WI38 (cell line): ENCODE measurements at regions not wholly inside any gene's neighbourhood (a gene's known extent, or its start where the extent isn't known, plus 50 kb on each side); places are given as distances from the start of the nearest gene placed in this dataset.

Source experiments
- H3K4me3 ChIP-seq: 2 replicates; pipeline ENCODE4 v1.5.1; 2011; ENCODE audit warnings: low read depth, mild to moderate bottlenecking, control low read depth, low read length
- TF ChIP-seq, protein P1 (sequence below): IDR thresholded peaks from 2 replicates; pipeline ENCODE4 v1.5.1; 2012; ENCODE audit warnings: low read depth, mild to moderate bottlenecking, control low read depth, low read length

DNA sequence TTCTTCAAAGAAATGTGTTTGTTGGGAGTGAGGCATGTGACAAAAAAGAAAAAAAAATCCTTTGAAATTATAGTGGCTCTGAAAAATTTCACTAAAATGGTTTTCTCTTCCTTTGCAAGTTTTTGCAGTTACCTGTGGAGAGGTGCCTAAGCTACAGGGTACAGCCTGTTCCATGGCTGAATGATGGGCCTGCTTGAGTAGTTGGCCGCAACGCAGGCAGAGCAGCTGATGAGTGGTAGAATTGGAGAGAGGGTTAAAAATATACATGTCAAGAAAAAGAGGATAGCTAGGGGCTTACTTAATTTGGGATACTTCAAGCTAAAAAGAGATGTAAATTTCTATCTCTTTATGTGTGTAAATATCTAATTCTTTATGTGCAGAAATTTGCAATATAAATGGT is 629.1 kb upstream of the SLC10A2 start:
- TF ChIP-seq, protein P1, sequence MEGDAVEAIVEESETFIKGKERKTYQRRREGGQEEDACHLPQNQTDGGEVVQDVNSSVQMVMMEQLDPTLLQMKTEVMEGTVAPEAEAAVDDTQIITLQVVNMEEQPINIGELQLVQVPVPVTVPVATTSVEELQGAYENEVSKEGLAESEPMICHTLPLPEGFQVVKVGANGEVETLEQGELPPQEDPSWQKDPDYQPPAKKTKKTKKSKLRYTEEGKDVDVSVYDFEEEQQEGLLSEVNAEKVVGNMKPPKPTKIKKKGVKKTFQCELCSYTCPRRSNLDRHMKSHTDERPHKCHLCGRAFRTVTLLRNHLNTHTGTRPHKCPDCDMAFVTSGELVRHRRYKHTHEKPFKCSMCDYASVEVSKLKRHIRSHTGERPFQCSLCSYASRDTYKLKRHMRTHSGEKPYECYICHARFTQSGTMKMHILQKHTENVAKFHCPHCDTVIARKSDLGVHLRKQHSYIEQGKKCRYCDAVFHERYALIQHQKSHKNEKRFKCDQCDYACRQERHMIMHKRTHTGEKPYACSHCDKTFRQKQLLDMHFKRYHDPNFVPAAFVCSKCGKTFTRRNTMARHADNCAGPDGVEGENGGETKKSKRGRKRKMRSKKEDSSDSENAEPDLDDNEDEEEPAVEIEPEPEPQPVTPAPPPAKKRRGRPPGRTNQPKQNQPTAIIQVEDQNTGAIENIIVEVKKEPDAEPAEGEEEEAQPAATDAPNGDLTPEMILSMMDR: no peak
- H3K4me3 ChIP-seq: no peak overlapping the region

DNA sequence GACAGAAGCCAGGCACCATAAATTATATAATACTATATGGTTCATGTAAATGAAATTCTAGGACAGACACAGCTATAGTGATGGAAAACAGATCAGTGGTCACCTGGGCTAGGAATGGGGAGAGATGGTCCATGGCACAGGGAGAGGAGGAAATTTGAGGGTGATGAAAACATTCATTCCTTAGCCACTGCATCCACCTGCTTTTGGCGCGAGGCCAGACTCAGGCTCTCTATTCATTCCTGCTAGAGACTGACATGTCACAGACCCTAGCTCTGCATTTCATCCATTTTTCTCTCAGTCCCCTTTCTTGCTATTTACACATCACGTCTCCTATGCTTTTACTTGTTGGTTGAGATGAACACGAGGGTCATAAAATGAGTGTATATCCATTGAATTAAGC is 628.3 kb upstream of the SLC10A2 start:
- H3K4me3 ChIP-seq: no peak overlapping the region
- TF ChIP-seq, protein P1: no peak

DNA sequence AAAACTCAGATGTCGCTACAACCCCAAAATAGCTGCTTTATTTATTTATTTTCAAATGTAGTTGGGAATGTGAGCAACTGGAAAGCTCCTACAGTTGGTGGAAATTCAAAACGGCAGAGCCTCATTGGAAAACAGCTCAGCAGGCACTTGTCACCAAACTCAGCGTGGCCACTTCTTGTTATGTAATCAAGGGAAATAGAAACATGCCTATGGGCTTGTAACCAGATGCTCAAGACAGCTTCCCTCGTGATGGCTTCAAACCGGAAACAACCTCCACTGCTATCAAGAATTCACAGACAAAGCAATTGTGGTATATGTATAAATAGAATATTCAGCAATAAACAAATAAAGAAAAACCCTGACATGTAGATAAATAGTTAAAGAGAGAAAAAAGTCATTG is 627.8 kb upstream of the SLC10A2 start:
- TF ChIP-seq, protein P1: no peak
- no peak overlapping the region for H3K4me3 ChIP-seq

DNA sequence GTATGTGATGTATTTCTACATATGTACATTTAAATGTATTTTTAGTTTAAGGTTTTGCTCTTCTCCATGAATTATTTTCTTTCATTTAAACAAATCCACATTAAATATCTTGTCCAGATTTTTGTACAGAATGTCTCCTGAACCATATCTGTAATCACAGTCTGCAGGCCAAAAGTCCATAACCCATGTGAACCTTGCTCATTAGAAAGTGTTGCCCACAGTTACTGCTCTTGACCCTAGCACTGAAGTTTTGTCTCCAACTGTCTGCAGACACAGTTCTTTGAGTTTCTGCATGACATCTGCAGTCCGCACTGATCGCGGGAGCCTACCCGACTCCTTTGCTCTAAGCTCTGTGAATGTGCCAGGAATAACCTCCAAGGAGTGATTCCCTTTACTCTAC is 626.2 kb upstream of the SLC10A2 start:
- H3K4me3 ChIP-seq: no peak overlapping the region
- TF ChIP-seq, protein P1: no peak

DNA sequence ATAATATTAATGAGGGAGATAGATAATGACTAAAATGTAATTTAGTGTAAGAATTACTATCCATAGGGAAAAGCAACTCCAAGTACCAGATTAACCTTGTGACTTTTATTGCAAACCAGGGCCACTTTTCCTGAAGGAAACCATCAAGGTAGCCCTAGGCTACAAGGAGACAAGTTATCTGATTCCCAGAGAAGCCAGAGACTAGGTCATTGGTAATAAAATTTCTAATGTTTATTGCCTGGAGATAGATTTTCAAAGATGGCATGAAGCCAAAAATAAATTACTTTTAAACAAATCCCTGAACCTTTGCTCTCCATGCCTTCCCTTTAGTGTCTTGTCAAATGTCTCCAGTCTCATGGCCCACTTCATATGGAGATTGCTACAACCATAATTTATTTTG is 610.1 kb upstream of the SLC10A2 start:
- H3K4me3 ChIP-seq: no peak overlapping the region
- TF ChIP-seq, protein P1: no peak

DNA sequence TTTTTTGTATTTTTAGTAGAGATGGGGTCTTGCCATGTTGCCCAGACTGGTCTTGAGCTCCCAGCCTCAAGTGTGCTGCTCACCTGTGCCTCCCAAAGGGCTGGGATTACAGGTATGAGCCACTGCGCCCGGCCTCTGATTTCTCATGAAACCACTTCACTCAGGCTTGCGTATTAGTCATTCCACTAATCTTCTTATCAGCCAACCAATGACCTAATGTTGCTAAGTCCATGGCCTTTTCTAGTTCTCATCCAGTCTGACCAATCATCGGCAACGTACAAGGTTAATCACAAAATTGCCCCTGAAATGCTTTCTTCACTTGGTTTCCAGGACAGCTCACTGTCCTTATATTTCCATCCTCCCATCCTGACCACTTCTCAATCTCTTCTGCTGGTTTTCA is 605.3 kb upstream of the SLC10A2 start:
- TF ChIP-seq, protein P1: no peak
- no peak overlapping the region for H3K4me3 ChIP-seq

DNA sequence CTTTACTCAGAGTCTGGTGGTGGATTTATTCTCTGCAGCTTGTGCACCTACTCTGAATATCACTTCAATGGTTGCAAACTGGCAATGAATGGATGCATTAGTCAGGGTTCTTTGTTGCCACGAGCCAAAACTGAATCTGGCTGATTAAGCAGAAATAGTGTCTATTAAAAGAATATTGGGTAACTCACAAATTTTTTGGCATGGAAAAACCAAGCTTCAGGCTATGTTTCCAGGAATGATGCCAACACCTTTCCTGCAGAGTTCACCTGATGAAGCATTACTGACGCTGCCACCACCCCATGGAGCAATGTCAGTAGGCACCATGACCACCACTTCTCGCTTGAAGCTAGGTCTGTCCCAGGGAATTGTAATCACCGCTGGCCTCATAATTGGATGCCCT is 597.8 kb upstream of the SLC10A2 start:
- H3K4me3 ChIP-seq: no peak overlapping the region
- TF ChIP-seq, protein P1: no peak
